ENCODE measurements at regions not wholly inside any gene's neighbourhood (a gene's known extent, or its start where the extent isn't known, plus 50 kb on each side); places are given as distances from the start of the nearest gene placed in this dataset.

DNA sequence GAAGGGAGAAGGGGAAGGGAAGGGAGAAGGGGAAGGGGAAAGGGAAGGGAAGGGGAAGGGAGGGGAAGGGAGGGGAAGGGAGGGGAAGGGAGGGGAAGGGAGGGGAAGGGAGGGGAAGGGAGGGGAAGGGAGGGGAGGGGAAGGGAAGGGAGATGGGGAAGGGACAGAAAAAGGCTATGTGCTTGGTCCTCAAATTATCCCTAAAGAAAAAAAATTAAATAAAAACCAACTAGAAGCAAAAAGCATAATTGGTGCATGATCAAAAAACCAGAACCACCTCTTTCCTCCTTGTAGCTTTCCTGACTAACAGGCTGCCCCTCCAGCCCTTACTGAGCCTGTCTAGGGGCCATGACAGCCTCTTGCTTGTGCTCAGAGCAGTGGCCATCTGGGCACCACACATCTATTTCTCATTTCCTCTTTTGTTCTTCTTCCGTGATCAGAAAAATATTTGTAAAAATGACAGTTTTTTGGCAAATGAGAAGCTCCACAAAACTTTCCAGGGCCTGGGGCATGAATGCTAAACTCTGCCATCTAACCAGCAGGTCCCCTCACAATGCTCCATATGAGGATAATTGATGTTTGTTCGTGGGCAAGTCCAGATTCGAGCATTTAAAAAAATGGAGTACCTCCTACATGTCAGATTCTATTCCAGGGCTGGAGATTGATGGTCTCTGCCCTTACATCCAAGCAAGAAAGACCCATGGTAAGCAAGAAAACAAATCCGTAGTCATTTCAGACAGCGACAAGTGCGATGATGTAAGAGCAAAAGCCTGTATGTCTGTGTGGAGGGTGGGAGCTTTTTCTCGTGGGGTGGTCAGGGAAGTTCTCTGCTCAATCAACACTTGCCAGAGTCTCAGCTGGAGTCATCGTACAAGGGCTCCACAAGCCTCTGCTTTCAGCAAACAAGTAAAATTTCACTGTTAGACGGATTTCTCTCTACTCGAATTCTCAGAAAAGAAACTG, 320.9 kb downstream of the WDR11 start:
- Histone ChIP-seq H3K9ac (ENCODE audit: low read length in 3 of 3) (no peak overlapping the region), H3K36me3 (ENCODE audit: control insufficient read depth in 2 of 3, insufficient read depth in 3 of 3, low read length in 3 of 3) (no peaks in the 10 kb centered on the region), H3K4me1 (ENCODE audit: control insufficient read depth in 2 of 3, insufficient read depth in 2 of 3, low read depth in 1 of 3, low read length in 3 of 3) (peaks cover 0 to 3% (median 0%) of the 10 kb centered on the region in 3 donors), H3K4me3 (ENCODE audit: low read length in 3 of 3) (no peak overlapping the region), H3K27me3 (ENCODE audit: control insufficient read depth, insufficient read depth, low read length) (no peaks in the 10 kb centered on the region), H3K9me3 (ENCODE audit: control insufficient read depth in 2 of 3, insufficient read depth in 1 of 3, low read length in 3 of 3) (no peaks in the 10 kb centered on the region), H3K27ac (ENCODE audit: low read depth in 2 of 2, low read length in 2 of 2) (no peak overlapping the region)
- intact Hi-C loops (cut with DNase I): no loop called here
- DNase-seq (no peak), FAIRE-seq (no peak)
- TF ChIP-seq, protein P1, sequence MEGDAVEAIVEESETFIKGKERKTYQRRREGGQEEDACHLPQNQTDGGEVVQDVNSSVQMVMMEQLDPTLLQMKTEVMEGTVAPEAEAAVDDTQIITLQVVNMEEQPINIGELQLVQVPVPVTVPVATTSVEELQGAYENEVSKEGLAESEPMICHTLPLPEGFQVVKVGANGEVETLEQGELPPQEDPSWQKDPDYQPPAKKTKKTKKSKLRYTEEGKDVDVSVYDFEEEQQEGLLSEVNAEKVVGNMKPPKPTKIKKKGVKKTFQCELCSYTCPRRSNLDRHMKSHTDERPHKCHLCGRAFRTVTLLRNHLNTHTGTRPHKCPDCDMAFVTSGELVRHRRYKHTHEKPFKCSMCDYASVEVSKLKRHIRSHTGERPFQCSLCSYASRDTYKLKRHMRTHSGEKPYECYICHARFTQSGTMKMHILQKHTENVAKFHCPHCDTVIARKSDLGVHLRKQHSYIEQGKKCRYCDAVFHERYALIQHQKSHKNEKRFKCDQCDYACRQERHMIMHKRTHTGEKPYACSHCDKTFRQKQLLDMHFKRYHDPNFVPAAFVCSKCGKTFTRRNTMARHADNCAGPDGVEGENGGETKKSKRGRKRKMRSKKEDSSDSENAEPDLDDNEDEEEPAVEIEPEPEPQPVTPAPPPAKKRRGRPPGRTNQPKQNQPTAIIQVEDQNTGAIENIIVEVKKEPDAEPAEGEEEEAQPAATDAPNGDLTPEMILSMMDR (IDR thresholded peaks at IDR 0.05; ENCODE audit: borderline replicate concordance, extremely low read depth, insufficient read depth): no peak

- H3K36me3 ChIP-seq (ENCODE audit: control insufficient read depth in 2 of 3, insufficient read depth in 3 of 3, low read length in 3 of 3): no peaks in the 10 kb centered on the region
- H3K27ac ChIP-seq (ENCODE audit: low read depth in 2 of 2, low read length in 2 of 2): no peak overlapping the region
- no peaks in the 10 kb centered on the region for H3K4me1 ChIP-seq (ENCODE audit: control insufficient read depth in 2 of 3, insufficient read depth in 2 of 3, low read depth in 1 of 3, low read length in 3 of 3)
- TF ChIP-seq, protein P1 (IDR thresholded peaks at IDR 0.05; ENCODE audit: borderline replicate concordance, extremely low read depth, insufficient read depth): no peak
- intact Hi-C loops (cut with DNase I): no loop called here
- H3K27me3 ChIP-seq (ENCODE audit: control insufficient read depth, insufficient read depth, low read length): no peaks in the 10 kb centered on the region
- DNase-seq (no peak), FAIRE-seq (no peak)
- H3K9ac ChIP-seq (ENCODE audit: low read length in 3 of 3): no peak overlapping the region
- no peaks in the 10 kb centered on the region for H3K9me3 ChIP-seq (ENCODE audit: control insufficient read depth in 2 of 3, insufficient read depth in 1 of 3, low read length in 3 of 3)
- no peak overlapping the region for H3K4me3 ChIP-seq (ENCODE audit: low read length in 3 of 3)
Observed at GRCh38 chr10:121179006-121179405, 327.8 kb downstream of the WDR11 start.

GRCh38 chr10:121182219-121182618, 331.1 kb downstream of the WDR11 start:
- TF ChIP-seq, protein P1 (IDR thresholded peaks at IDR 0.05; ENCODE audit: borderline replicate concordance, extremely low read depth, insufficient read depth): no peak
- H3K27ac ChIP-seq (ENCODE audit: low read depth in 2 of 2, low read length in 2 of 2): no peak overlapping the region
- DNase-seq: no peak
- no peak for FAIRE-seq
- no peaks in the 10 kb centered on the region for H3K27me3 ChIP-seq (ENCODE audit: control insufficient read depth, insufficient read depth, low read length)
- no peaks in the 10 kb centered on the region for H3K9me3 ChIP-seq (ENCODE audit: control insufficient read depth in 2 of 3, insufficient read depth in 1 of 3, low read length in 3 of 3)
- H3K4me1 ChIP-seq (ENCODE audit: control insufficient read depth in 2 of 3, insufficient read depth in 2 of 3, low read depth in 1 of 3, low read length in 3 of 3): no peaks in the 10 kb centered on the region
- no peak overlapping the region for H3K4me3 ChIP-seq (ENCODE audit: low read length in 3 of 3)
- H3K9ac ChIP-seq (ENCODE audit: low read length in 3 of 3): no peak overlapping the region
- no peaks in the 10 kb centered on the region for H3K36me3 ChIP-seq (ENCODE audit: control insufficient read depth in 2 of 3, insufficient read depth in 3 of 3, low read length in 3 of 3)
- intact Hi-C loops (cut with DNase I): no loop called here

Data from kidney (tissue), 13 donors.